ENCODE measurements at regions not wholly inside any gene's neighbourhood (a gene's known extent, or its start where the extent isn't known, plus 50 kb on each side); places are given as distances from the start of the nearest gene placed in this dataset.

- TF ChIP-seq GATA1 (IDR thresholded peaks at IDR 0.05; ENCODE audit: low read depth, low read length) (no peak), POLR2A (IDR thresholded peaks at IDR 0.05; ENCODE audit: low read length) (no peak)
- DNase-seq, result no peak
Measured at GRCh38 chr14:98994561-98994960, 277.4 kb downstream of the BCL11B start.

DNA sequence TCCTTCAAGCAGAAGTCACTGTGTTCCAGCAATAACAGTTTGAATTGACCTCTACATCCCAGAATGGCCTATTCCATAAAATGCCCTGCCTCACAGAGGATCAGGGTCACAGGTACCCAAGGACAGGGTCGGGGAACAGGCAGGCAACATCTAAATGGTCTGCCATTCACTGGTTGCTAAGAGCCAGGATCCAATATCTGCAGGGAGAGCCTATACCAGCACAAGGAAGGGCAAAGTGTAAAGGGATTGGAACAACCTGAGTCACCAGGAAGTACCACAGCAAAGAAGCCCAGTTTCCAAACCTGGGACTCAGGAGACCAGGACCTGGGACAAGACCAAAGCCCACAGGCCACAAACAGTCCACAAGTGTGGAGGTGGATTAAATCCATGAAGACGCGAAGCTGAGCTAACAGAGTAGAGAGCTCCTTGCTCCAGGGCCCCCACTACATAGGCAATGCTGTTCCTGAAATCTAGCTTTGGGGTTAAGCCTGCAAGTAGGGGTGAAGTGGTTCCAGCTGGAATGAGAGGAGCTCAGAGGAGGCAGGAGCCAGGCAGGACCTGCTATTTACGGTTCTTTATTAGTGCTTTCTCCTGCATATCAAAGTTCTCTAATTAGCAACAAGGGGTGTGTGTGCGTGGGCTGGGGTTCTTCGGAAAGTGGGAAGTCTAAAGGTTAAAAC is 274.3 kb downstream of the BCL11B start:
- no peak for TF ChIP-seq POLR2A (IDR thresholded peaks at IDR 0.05; ENCODE audit: low read length)
- no peak for TF ChIP-seq GATA1 (IDR thresholded peaks at IDR 0.05; ENCODE audit: low read depth, low read length)
- DNase-seq, result no peak

- no peak for DNase-seq
Measured at GRCh38 chr14:98999345-98999744, 272.7 kb downstream of the BCL11B start.

DNA sequence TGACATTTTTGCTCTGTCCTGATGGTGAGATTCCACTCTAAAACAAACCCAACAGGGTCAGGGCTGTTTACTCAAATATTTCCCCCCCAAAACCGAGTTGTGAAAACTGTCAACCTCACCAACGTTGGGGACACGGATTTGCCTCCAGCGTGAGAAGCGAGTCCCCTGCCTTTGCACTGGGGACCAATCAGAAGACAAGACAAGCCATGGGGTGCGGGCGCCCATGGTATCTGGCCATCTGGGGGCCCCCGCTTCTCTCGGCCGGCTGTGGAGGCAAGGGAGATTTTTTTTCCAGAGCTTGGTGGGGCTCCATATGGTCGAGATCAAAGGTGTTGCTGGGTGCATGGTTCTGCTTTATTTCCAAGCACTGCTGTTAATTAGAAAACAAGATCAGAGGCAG is 272.1 kb downstream of the BCL11B start:
- TF ChIP-seq GATA1 (IDR thresholded peaks at IDR 0.05; ENCODE audit: low read depth, low read length), result no peak
- TF ChIP-seq POLR2A (IDR thresholded peaks at IDR 0.05; ENCODE audit: low read length), result no peak
- DNase-seq, result no peak

More at GRCh38 chr14:98999345-98999744, 272.7 kb downstream of the BCL11B start:
- TF ChIP-seq GATA1 (IDR thresholded peaks at IDR 0.05; ENCODE audit: low read depth, low read length) (no peak), POLR2A (IDR thresholded peaks at IDR 0.05; ENCODE audit: low read length) (no peak)

- TF ChIP-seq GATA1 (IDR thresholded peaks at IDR 0.05; ENCODE audit: low read depth, low read length) (no peak), POLR2A (IDR thresholded peaks at IDR 0.05; ENCODE audit: low read length) (no peak)
- no peak for DNase-seq
Measured at GRCh38 chr14:99001241-99001640, 270.8 kb downstream of the BCL11B start.

GRCh38 chr14:99003646-99004045 is 268.4 kb downstream of the BCL11B start:
- TF ChIP-seq POLR2A (IDR thresholded peaks at IDR 0.05; ENCODE audit: low read length), result no peak
- TF ChIP-seq GATA1 (IDR thresholded peaks at IDR 0.05; ENCODE audit: low read depth, low read length), result no peak
- no peak for DNase-seq

- TF ChIP-seq GATA1 (IDR thresholded peaks at IDR 0.05; ENCODE audit: low read depth, low read length) (no peak), POLR2A (IDR thresholded peaks at IDR 0.05; ENCODE audit: low read length) (no peak)
Measured at GRCh38 chr14:99004112-99004511, 267.9 kb downstream of the BCL11B start.

DNA sequence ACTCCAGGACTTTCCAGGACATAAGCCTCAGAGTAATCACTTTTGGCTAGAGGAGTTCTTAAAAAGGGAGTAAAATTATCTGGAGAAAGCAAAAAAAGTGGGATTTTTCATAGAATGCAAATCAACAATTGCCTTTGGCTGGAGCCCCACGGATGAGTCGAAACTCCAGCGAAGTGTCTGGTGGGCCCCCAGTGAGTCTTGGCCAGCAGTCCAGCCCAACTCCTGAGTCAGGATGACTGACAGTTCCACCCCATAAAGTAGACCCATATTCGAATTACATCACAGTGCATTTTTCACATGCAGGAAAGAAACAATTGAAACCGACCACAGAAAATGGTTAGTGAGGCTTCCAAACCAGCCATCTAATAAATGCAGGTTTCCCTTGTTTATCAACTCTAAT is 265.7 kb downstream of the BCL11B start:
- TF ChIP-seq POLR2A (IDR thresholded peaks at IDR 0.05; ENCODE audit: low read length) (no peak), GATA1 (IDR thresholded peaks at IDR 0.05; ENCODE audit: low read depth, low read length) (no peak)
- no peak for DNase-seq

More at GRCh38 chr14:99004112-99004511, 267.9 kb downstream of the BCL11B start:
- no peak for DNase-seq

DNA sequence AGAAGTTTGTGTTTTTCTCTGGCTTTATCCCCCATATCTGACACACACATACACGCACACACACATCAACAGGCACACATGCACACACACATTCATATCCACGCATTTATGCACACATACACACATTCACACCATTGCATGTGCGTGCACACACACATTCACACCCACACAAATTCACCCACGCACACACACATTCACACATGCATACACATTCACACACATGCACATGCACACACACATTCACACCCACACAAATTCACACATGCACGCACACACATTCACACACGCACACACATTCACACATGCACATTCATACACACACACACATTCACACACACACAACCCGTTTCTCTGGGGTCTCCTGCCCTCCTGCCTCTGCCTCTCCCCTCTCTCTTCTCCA is 264.2 kb downstream of the BCL11B start:
- DNase-seq, result no peak
- TF ChIP-seq POLR2A (IDR thresholded peaks at IDR 0.05; ENCODE audit: low read length) (no peak), GATA1 (IDR thresholded peaks at IDR 0.05; ENCODE audit: low read depth, low read length) (no peak)

- no peak for TF ChIP-seq GATA1 (IDR thresholded peaks at IDR 0.05; ENCODE audit: low read depth, low read length)
- TF ChIP-seq POLR2A (IDR thresholded peaks at IDR 0.05; ENCODE audit: low read length), result no peak
- DNase-seq, result no peak
Measured at GRCh38 chr14:99009871-99010270, 262.1 kb downstream of the BCL11B start.

GRCh38 chr14:99011385-99011784 is 260.6 kb downstream of the BCL11B start:
- DNase-seq, result no peak
- TF ChIP-seq GATA1 (IDR thresholded peaks at IDR 0.05; ENCODE audit: low read depth, low read length), result no peak
- no peak for TF ChIP-seq POLR2A (IDR thresholded peaks at IDR 0.05; ENCODE audit: low read length)

DNA sequence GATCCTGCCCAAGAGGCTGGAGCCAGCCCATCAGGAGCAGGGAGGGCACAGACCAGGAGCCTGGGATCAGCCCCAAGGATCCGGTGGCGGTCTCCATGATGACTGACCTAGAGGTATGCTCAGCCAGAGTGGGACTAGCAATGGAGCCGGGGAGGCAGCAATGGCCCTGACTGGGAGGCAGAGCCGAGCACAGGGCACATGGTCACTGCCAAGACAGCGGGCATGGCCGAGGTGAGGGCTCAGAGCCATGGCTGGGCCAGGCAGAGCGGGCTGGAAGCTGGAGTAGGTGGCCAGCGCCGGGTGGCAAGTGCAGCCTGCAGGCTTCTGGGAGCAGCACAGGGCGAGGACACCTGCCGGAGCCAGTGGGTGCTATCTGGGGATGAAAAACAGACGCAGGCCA is 259.3 kb downstream of the BCL11B start:
- TF ChIP-seq POLR2A (IDR thresholded peaks at IDR 0.05; ENCODE audit: low read length) (no peak), GATA1 (IDR thresholded peaks at IDR 0.05; ENCODE audit: low read depth, low read length) (no peak)

DNA sequence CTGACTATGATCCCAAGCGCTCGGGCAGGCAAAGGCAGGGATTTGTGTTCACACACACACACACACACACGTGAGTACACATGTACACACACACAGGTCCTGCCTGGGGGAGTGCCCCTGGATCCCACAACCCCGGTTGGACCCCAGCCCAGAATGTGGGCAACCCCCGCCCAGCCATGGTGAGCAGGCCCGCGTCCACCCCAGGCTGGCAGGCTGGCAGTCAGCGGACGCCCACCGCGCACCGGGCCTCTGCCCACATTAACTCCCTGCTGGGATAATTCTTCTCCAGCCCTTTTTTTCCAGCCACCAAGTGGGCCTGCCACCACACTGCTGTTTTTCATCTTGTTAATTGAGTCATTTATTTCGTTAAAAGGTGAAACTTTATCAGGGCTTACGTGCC is 256.2 kb downstream of the BCL11B start:
- no peak for TF ChIP-seq GATA1 (IDR thresholded peaks at IDR 0.05; ENCODE audit: low read depth, low read length)
- no peak for TF ChIP-seq POLR2A (IDR thresholded peaks at IDR 0.05; ENCODE audit: low read length)

More for the DNA sequence above, 259.3 kb downstream of the BCL11B start:
- no peak for DNase-seq

GRCh38 chr14:99023371-99023770 is 248.6 kb downstream of the BCL11B start:
- TF ChIP-seq GATA1 (IDR thresholded peaks at IDR 0.05; ENCODE audit: low read depth, low read length), result no peak
- TF ChIP-seq POLR2A (IDR thresholded peaks at IDR 0.05; ENCODE audit: low read length), result no peak
- DNase-seq, result no peak

More for the DNA sequence above, 256.2 kb downstream of the BCL11B start:
- DNase-seq, result no peak

- no peak for TF ChIP-seq POLR2A (IDR thresholded peaks at IDR 0.05; ENCODE audit: low read length)
- TF ChIP-seq GATA1 (IDR thresholded peaks at IDR 0.05; ENCODE audit: low read depth, low read length), result no peak
- DNase-seq, result no peak
Measured at GRCh38 chr14:99024926-99025325, 247.1 kb downstream of the BCL11B start.

Measured in erythroblast (primary cell).